HepG2 (cell line): ENCODE measurements at regions not wholly inside any gene's neighbourhood (a gene's known extent, or its start where the extent isn't known, plus 50 kb on each side); places are given as distances from the start of the nearest gene placed in this dataset.
"Not testable (repeated sequence)": the region's sequence is repeated elsewhere in the genome, so short reads cannot be mapped to it uniquely, and the experiment has no call there.

Source experiments
- EP300 ChIP-seq, 3 experiments: sonication (generic) in 1 of 3; formaldehyde crosslinking in 1 of 3; IDR thresholded peaks; 2 replicates each; pipeline versions ENCODE4 v1.5.1 to v1.6.1; 2011 to 2020; ENCODE audit warnings: low read depth in 2 of 3, low read length in 2 of 3, borderline replicate concordance in 1 of 3, improper control_type of control experiment in 1 of 3, mild to moderate bottlenecking in 1 of 3, missing genetic modification reagents in 1 of 3, moderate library complexity in 1 of 3
- FOSL1 ChIP-seq: sonication (generic); formaldehyde crosslinking; IDR thresholded peaks from 2 replicates; pipeline ENCODE4 v1.9.0; 2021; ENCODE audit warnings: missing genetic modification reagents, borderline replicate concordance
- POGZ ChIP-seq: sonication (generic); formaldehyde crosslinking; IDR thresholded peaks from 2 replicates; pipeline ENCODE4 v1.4.0; 2020; ENCODE audit warnings: mild to moderate bottlenecking, missing genetic modification reagents
- POLR2A ChIP-seq, 2 experiments: IDR thresholded peaks; 2 replicates each; pipeline ENCODE4 v1.6.1; 2011; ENCODE audit warnings: low read depth in 2 of 2, low read length in 2 of 2, mild to moderate bottlenecking in 1 of 2, moderate library complexity in 1 of 2; ENCODE audit not compliant: insufficient read depth in 1 of 2
- PRMT3 ChIP-seq: sonication (generic); formaldehyde crosslinking; IDR thresholded peaks from 2 replicates; pipeline ENCODE4 v1.8.1; 2022; ENCODE audit warnings: low read depth, mild to moderate bottlenecking, moderate library complexity, missing genetic modification reagents, borderline replicate concordance
- PRPF4 ChIP-seq: fragments of 200-400 bp; formaldehyde crosslinking; IDR thresholded peaks from 2 replicates; pipeline ENCODE4 v1.6.1; 2016; ENCODE audit warnings: low read length, low read depth; ENCODE audit not compliant: poor library complexity, severe bottlenecking
- SRSF1 ChIP-seq: fragments of 200-400 bp; formaldehyde crosslinking; optimal IDR thresholded peaks from 2 replicates; pipeline ENCODE3; 2017; ENCODE audit warnings: mild to moderate bottlenecking, low read depth, low read length, moderate library complexity
- TAF1 ChIP-seq: sonication (generic); formaldehyde crosslinking; IDR thresholded peaks from 2 replicates; pipeline ENCODE4 v1.4.0; 2020; ENCODE audit warnings: missing genetic modification reagents
- YY1 ChIP-seq: IDR thresholded peaks from 2 replicates; pipeline ENCODE4 v1.6.1; 2011; ENCODE audit warnings: low read length, low read depth, moderate library complexity, mild to moderate bottlenecking; ENCODE audit not compliant: insufficient read depth, insufficient replicate concordance
- ZNF335 ChIP-seq: sonication (generic); formaldehyde crosslinking; IDR thresholded peaks from 2 replicates; pipeline ENCODE4 v1.4.0; 2020; ENCODE audit warnings: missing genetic modification reagents
- TF ChIP-seq, protein P1 (sequence below): IDR thresholded peaks from 2 replicates; pipeline ENCODE4 v1.6.1; 2012; ENCODE audit warnings: inconsistent platforms
- TF ChIP-seq, protein P2 (sequence below): sonication (generic); formaldehyde crosslinking; IDR thresholded peaks from 2 replicates; pipeline ENCODE4 v1.5.0; 2020; ENCODE audit warnings: mild to moderate bottlenecking, missing genetic modification reagents, borderline replicate concordance
- TF ChIP-seq, protein P3 (sequence below): sonication (generic); formaldehyde crosslinking; IDR thresholded peaks from 2 replicates; pipeline ENCODE4 v1.5.0; 2020; ENCODE audit warnings: missing genetic modification reagents
- TF ChIP-seq, protein P4 (sequence below): sonication (generic); formaldehyde crosslinking; IDR thresholded peaks from 2 replicates; pipeline ENCODE4 v1.5.0; 2020; ENCODE audit warnings: mild to moderate bottlenecking, missing genetic modification reagents, moderate library complexity

DNA sequence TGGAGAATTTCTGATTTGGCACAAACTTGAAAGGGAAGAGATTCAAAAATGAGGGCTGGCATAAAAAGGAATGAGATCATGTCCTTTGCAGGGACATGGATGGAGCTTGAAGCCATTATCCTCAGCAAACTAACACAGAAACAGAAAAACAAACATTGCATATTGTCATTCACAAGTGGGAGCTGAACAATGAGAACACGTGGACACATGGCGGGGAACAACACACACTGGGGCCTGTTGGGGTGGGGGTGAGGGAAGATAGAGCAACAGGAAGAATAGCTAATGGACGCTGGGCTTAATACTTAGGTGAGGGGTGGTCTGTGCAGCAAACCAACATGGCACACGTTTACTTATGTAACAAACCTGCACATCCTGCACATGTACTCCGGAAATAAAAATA is 315.8 kb downstream of the NOVA1 start:
- not testable (repeated sequence) for TF ChIP-seq POGZ (CRISPR knock-in tag); EP300 (IDR thresholded peaks at IDR 0.05; ENCODE audit: low read depth in 2 of 2, low read length in 2 of 2); EP300 (CRISPR knock-in tag; IDR thresholded peaks at IDR 0.05; ENCODE audit: borderline replicate concordance); FOSL1 (CRISPR knock-in tag); ZNF335 (CRISPR knock-in tag); PRPF4; SRSF1; PRMT3 (CRISPR knock-in tag); YY1; TAF1 (CRISPR knock-in tag); POLR2A (IDR thresholded peaks at IDR 0.05; ENCODE audit: insufficient read depth in 1 of 2, low read depth in 2 of 2, low read length in 2 of 2)
- TF ChIP-seq, protein P1, sequence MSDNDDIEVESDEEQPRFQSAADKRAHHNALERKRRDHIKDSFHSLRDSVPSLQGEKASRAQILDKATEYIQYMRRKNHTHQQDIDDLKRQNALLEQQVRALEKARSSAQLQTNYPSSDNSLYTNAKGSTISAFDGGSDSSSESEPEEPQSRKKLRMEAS = not testable (repeated sequence)
- TF ChIP-seq, protein P2, sequence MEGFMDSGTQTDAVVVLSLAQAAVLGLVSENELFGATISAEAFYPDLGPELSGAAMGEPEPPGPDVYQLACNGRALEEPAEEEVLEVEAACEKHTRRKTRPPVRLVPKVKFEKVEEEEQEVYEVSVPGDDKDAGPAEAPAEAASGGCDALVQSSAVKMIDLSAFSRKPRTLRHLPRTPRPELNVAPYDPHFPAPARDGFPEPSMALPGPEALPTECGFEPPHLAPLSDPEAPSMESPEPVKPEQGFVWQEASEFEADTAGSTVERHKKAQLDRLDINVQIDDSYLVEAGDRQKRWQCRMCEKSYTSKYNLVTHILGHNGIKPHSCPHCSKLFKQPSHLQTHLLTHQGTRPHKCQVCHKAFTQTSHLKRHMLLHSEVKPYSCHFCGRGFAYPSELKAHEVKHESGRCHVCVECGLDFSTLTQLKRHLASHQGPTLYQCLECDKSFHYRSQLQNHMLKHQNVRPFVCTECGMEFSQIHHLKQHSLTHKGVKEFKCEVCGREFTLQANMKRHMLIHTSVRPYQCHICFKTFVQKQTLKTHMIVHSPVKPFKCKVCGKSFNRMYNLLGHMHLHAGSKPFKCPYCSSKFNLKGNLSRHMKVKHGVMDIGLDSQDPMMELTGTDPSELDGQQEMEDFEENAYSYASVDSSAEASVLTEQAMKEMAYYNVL = not testable (repeated sequence)
- TF ChIP-seq, protein P3, sequence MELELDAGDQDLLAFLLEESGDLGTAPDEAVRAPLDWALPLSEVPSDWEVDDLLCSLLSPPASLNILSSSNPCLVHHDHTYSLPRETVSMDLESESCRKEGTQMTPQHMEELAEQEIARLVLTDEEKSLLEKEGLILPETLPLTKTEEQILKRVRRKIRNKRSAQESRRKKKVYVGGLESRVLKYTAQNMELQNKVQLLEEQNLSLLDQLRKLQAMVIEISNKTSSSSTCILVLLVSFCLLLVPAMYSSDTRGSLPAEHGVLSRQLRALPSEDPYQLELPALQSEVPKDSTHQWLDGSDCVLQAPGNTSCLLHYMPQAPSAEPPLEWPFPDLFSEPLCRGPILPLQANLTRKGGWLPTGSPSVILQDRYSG (CRISPR knock-in tag) = not testable (repeated sequence)
- TF ChIP-seq, protein P4, sequence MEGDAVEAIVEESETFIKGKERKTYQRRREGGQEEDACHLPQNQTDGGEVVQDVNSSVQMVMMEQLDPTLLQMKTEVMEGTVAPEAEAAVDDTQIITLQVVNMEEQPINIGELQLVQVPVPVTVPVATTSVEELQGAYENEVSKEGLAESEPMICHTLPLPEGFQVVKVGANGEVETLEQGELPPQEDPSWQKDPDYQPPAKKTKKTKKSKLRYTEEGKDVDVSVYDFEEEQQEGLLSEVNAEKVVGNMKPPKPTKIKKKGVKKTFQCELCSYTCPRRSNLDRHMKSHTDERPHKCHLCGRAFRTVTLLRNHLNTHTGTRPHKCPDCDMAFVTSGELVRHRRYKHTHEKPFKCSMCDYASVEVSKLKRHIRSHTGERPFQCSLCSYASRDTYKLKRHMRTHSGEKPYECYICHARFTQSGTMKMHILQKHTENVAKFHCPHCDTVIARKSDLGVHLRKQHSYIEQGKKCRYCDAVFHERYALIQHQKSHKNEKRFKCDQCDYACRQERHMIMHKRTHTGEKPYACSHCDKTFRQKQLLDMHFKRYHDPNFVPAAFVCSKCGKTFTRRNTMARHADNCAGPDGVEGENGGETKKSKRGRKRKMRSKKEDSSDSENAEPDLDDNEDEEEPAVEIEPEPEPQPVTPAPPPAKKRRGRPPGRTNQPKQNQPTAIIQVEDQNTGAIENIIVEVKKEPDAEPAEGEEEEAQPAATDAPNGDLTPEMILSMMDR = not testable (repeated sequence)
